Body of pancreas (tissue), 4 donors: ENCODE measurements at regions not wholly inside any gene's neighbourhood (a gene's known extent, or its start where the extent isn't known, plus 50 kb on each side); places are given as distances from the start of the nearest gene placed in this dataset.

Experiments used
- POLR2A ChIP-seq, 3 donors: fragments of 450-650 bp; IDR thresholded peaks; one replicate each; pipeline ENCODE4 v1.6.1; 2016; ENCODE audit warnings: antibody characterized with exemption in 3 of 3, mild to moderate bottlenecking in 2 of 3
- TF ChIP-seq, protein P1 (sequence below), 7 experiments: fragments of 450-650 bp in 4 of 7; fragments of 200-600 bp in 3 of 7; sonication (generic) in 3 of 7; IDR thresholded peaks; one replicate each; pipeline ENCODE4 v1.5.1; 2016 to 2019; ENCODE audit warnings: antibody characterized with exemption in 7 of 7

DNA sequence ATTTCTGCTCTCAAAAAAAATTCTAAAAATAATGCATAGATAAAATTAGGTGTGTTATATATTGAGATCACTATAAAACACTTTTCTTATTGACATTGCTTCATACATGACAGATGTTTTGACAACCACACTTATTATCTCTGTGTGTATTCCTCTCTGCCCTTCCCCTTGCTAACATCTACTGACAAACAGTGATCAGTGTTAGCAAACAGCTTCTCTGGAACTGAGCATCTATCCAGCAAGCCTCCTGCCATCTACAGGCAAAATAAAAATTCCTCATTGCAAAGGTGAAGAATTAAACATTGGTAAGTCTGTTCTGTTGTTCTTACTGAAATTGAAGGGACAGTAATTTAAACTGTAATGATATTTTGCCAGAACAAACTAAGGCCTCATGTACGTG, 2153.9 kb downstream of the NCAM2 start:
- TF ChIP-seq, protein P1, sequence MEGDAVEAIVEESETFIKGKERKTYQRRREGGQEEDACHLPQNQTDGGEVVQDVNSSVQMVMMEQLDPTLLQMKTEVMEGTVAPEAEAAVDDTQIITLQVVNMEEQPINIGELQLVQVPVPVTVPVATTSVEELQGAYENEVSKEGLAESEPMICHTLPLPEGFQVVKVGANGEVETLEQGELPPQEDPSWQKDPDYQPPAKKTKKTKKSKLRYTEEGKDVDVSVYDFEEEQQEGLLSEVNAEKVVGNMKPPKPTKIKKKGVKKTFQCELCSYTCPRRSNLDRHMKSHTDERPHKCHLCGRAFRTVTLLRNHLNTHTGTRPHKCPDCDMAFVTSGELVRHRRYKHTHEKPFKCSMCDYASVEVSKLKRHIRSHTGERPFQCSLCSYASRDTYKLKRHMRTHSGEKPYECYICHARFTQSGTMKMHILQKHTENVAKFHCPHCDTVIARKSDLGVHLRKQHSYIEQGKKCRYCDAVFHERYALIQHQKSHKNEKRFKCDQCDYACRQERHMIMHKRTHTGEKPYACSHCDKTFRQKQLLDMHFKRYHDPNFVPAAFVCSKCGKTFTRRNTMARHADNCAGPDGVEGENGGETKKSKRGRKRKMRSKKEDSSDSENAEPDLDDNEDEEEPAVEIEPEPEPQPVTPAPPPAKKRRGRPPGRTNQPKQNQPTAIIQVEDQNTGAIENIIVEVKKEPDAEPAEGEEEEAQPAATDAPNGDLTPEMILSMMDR (IDR thresholded peaks at IDR 0.05), result no peak
- no peak for TF ChIP-seq POLR2A (IDR thresholded peaks at IDR 0.05)
